GM23248 (cell line): ENCODE measurements at regions not wholly inside any gene's neighbourhood (a gene's known extent, or its start where the extent isn't known, plus 50 kb on each side); places are given as distances from the start of the nearest gene placed in this dataset.

Experiments used
- EZH2 ChIP-seq: fragments of 200-600 bp; sonication (generic); IDR thresholded peaks from 2 replicates; pipeline ENCODE4 v1.6.1; 2018; ENCODE audit warnings: antibody characterized with exemption, mild to moderate bottlenecking; ENCODE audit not compliant: insufficient read depth, poor library complexity, severe bottlenecking
- EZH2phosphoT487 ChIP-seq: fragments of 200-600 bp; sonication (generic); IDR thresholded peaks from 2 replicates; pipeline ENCODE4 v1.6.1; 2018; ENCODE audit warnings: antibody characterized with exemption, moderate library complexity, mild to moderate bottlenecking, low read depth; ENCODE audit not compliant: insufficient read depth

GRCh38 chr2:37796481-37796880, 125.0 kb upstream of the CDC42EP3 start:
- TF ChIP-seq EZH2phosphoT487: no peak
- no peak for TF ChIP-seq EZH2
